Stimulated activated CD8-positive, alpha-beta memory T cell treated with anti-CD3 and anti-CD28 coated beads, Interleukin-7, amount 100 ng/mL, for 24 hours (primary cell): ENCODE measurements at regions not wholly inside any gene's neighbourhood (a gene's known extent, or its start where the extent isn't known, plus 50 kb on each side); places are given as distances from the start of the nearest gene placed in this dataset.

Experiments
- DNase-seq: peaks from one replicate; pipeline ENCODE4 v3.0.0-alpha.2; 2020; ENCODE audit warnings: low read depth

- no peak for DNase-seq
Observed at GRCh38 chr6:160899671-160900430, 91.7 kb upstream of the MAP3K4 start.

- DNase-seq = no peak
Observed at GRCh38 chr6:160911949-160912348, 79.6 kb upstream of the MAP3K4 start.

GRCh38 chr6:160912411-160912810 is 79.2 kb upstream of the MAP3K4 start:
- DNase-seq = no peak

GRCh38 chr6:160917572-160917971 is 74.0 kb upstream of the MAP3K4 start:
- no peak for DNase-seq

- no peak for DNase-seq
Observed at GRCh38 chr6:160919723-160920440, 71.7 kb upstream of the MAP3K4 start.

GRCh38 chr6:160921095-160921494 is 70.5 kb upstream of the MAP3K4 start:
- DNase-seq = no peak

- DNase-seq = no peak
Observed at GRCh38 chr6:160926281-160927276, 65.0 kb upstream of the MAP3K4 start.

- no peak for DNase-seq
Observed at GRCh38 chr6:160927416-160927815, 64.2 kb upstream of the MAP3K4 start.

- DNase-seq = no peak
Observed at GRCh38 chr6:160929361-160929760, 62.2 kb upstream of the MAP3K4 start.

- no peak for DNase-seq
Observed at GRCh38 chr6:160929831-160930230, 61.7 kb upstream of the MAP3K4 start.

- DNase-seq = peak; percentile 9
Observed at GRCh38 chr6:160930547-160931377, 60.8 kb upstream of the MAP3K4 start.

- no peak for DNase-seq
Observed at GRCh38 chr6:160931378-160932310, 59.9 kb upstream of the MAP3K4 start.

- no peak for DNase-seq
Observed at GRCh38 chr6:160933256-160933655, 58.3 kb upstream of the MAP3K4 start.

GRCh38 chr6:160934157-160934556 is 57.4 kb upstream of the MAP3K4 start:
- no peak for DNase-seq

GRCh38 chr6:160940197-160940596 is 51.4 kb upstream of the MAP3K4 start:
- no peak for DNase-seq
